Neural crest cell (in vitro differentiated cells): ENCODE measurements at regions not wholly inside any gene's neighbourhood (a gene's known extent, or its start where the extent isn't known, plus 50 kb on each side); places are given as distances from the start of the nearest gene placed in this dataset.
A peak's percentile ranks its signal among the peaks of the same experiment; 100 is the strongest.

Experiments used
- DNase-seq: peaks from one replicate; pipeline ENCODE4 v3.0.0; 2021; ENCODE audit warnings: low read depth, mixed read lengths, low spot score
- H3K27ac Mint-ChIP-seq: one replicate; pipeline ENCODE4 v1.8.0; 2021; ENCODE audit warnings: mild to moderate bottlenecking, mixed read lengths; ENCODE audit not compliant: unreplicated experiment
- H3K27me3 Mint-ChIP-seq: 2 replicates; pipeline ENCODE4 v1.8.0; 2021; ENCODE audit warnings: low read depth, mild to moderate bottlenecking, mixed read lengths
- H3K36me3 Mint-ChIP-seq: 2 replicates; pipeline ENCODE4 v1.8.0; 2021; ENCODE audit warnings: low read depth, mild to moderate bottlenecking, mixed read lengths
- H3K4me1 Mint-ChIP-seq: 2 replicates; pipeline ENCODE4 v1.8.0; 2021; ENCODE audit warnings: mixed read lengths
- H3K4me3 Mint-ChIP-seq: one replicate; pipeline ENCODE4 v1.8.0; 2021; ENCODE audit warnings: mild to moderate bottlenecking, mixed read lengths
- H3K9me3 Mint-ChIP-seq: 2 replicates; pipeline ENCODE4 v1.8.0; 2021; ENCODE audit warnings: mixed read lengths
- CTCF ChIP-seq: fragments of 200-600 bp; sonication (generic); conservative IDR thresholded peaks from 2 replicates; pipeline ENCODE4 v1.5.0; 2021; ENCODE audit warnings: antibody characterized with exemption, mild to moderate bottlenecking

GRCh38 chr18:11500153-11501122 lies 109.0 kb upstream of the SLC35G4 start:
- H3K4me1 Mint-ChIP-seq, result peaks cover 55% of the 10 kb centered on the region
- no peaks in the 10 kb centered on the region for H3K36me3 Mint-ChIP-seq
- H3K27me3 Mint-ChIP-seq, result no peaks in the 10 kb centered on the region
- no peak for TF ChIP-seq CTCF
- peak; percentile 12 for DNase-seq
- peak overlapping the region; percentile 24 for H3K27ac Mint-ChIP-seq
- peak overlapping the region; percentile 25 for H3K4me3 Mint-ChIP-seq
- H3K9me3 Mint-ChIP-seq, result peaks cover 6% of the 10 kb centered on the region

GRCh38 chr18:11498821-11499220 lies 110.6 kb upstream of the SLC35G4 start:
- no peak overlapping the region for H3K27ac Mint-ChIP-seq
- TF ChIP-seq CTCF, result no peak
- peaks cover 6% of the 10 kb centered on the region for H3K9me3 Mint-ChIP-seq
- no peak overlapping the region for H3K4me3 Mint-ChIP-seq
- H3K27me3 Mint-ChIP-seq, result no peaks in the 10 kb centered on the region
- DNase-seq, result no peak
- H3K4me1 Mint-ChIP-seq, result peaks cover 57% of the 10 kb centered on the region
- H3K36me3 Mint-ChIP-seq, result no peaks in the 10 kb centered on the region

GRCh38 chr18:11497585-11497984 lies 111.8 kb upstream of the SLC35G4 start:
- Mint-ChIP-seq H3K9me3 (peaks cover 6% of the 10 kb centered on the region), H3K4me3 (no peak overlapping the region), H3K27ac (no peak overlapping the region), H3K36me3 (no peaks in the 10 kb centered on the region), H3K27me3 (no peaks in the 10 kb centered on the region), H3K4me1 (peaks cover 57% of the 10 kb centered on the region)
- DNase-seq, result no peak
- TF ChIP-seq CTCF, result no peak

GRCh38 chr18:11496526-11497172 lies 112.7 kb upstream of the SLC35G4 start:
- H3K4me3 Mint-ChIP-seq, result no peak overlapping the region
- H3K27me3 Mint-ChIP-seq, result no peaks in the 10 kb centered on the region
- H3K4me1 Mint-ChIP-seq, result peaks cover 53% of the 10 kb centered on the region
- H3K36me3 Mint-ChIP-seq, result no peaks in the 10 kb centered on the region
- peak overlapping the region; percentile 85 for H3K27ac Mint-ChIP-seq
- H3K9me3 Mint-ChIP-seq, result peaks cover 6% of the 10 kb centered on the region
- TF ChIP-seq CTCF, result no peak
- no peak for DNase-seq

- DNase-seq, result no peak
- Mint-ChIP-seq H3K27ac (no peak overlapping the region), H3K9me3 (peaks cover 6% of the 10 kb centered on the region), H3K4me3 (no peak overlapping the region), H3K27me3 (no peaks in the 10 kb centered on the region), H3K36me3 (no peaks in the 10 kb centered on the region), H3K4me1 (peaks cover 41% of the 10 kb centered on the region)
- TF ChIP-seq CTCF, result no peak
Measured at GRCh38 chr18:11495441-11495840, 114.0 kb upstream of the SLC35G4 start.
